ENCODE measurements at regions not wholly inside any gene's neighbourhood (a gene's known extent, or its start where the extent isn't known, plus 50 kb on each side); places are given as distances from the start of the nearest gene placed in this dataset.

- no peak overlapping the region for H3K27ac ChIP-seq (ENCODE audit: low read depth, low read length)
- DNase-seq (ENCODE audit: low read depth, low spot score) (no peak), ATAC-seq (no peak)
- H3K4me3 ChIP-seq (replicated peaks in 1 of 2; ENCODE audit: low read depth in 1 of 2, low read length in 2 of 2) = no peak overlapping the region
- H3K36me3 ChIP-seq (ENCODE audit: control insufficient read depth in 1 of 2, insufficient read depth in 2 of 2, low read length in 2 of 2) = no peaks in the 10 kb centered on the region
- peaks cover 0 to 3% of the 10 kb centered on the region in 2 experiments; a peak in 1 of 4 replicates for H3K4me1 ChIP-seq (ENCODE audit: control insufficient read depth in 1 of 2, insufficient read depth in 2 of 2, low read length in 2 of 2)
- H3K27me3 ChIP-seq (ENCODE audit: insufficient read depth, low read length) = no peaks in the 10 kb centered on the region
- intact Hi-C loops (cut with micrococcal nuclease) = loop anchor here (10.0 kb wide), 1 partner anchor 280 kb away; the partner anchor contains the start of gene GEMIN5
- H3K4me2 ChIP-seq (ENCODE audit: low read length) = no peak overlapping the region
- no peak overlapping the region for H2AFZ ChIP-seq (ENCODE audit: low read depth, low read length, poor library complexity, severe bottlenecking)
- CTCF ChIA-PET = no interaction called here
- H3K9me3 ChIP-seq (ENCODE audit: control insufficient read depth in 1 of 2, insufficient read depth in 1 of 2, low read depth in 1 of 2, low read length in 2 of 2) = no peaks in the 10 kb centered on the region
- H4K20me1 ChIP-seq (ENCODE audit: insufficient read depth) = no peaks in the 10 kb centered on the region
- H3K9ac ChIP-seq (ENCODE audit: low read length) = no peak overlapping the region
- no peaks in the 10 kb centered on the region for H3K9me2 ChIP-seq (ENCODE audit: insufficient read depth)
- TF ChIP-seq FOSL1 (IDR thresholded peaks at IDR 0.05; ENCODE audit: low read depth) (no peak), REST (IDR thresholded peaks at IDR 0.05; ENCODE audit: low read depth) (no peak), SRF (IDR thresholded peaks at IDR 0.05; ENCODE audit: low read depth) (no peak), EZH2phosphoT487 (IDR thresholded peaks at IDR 0.05; ENCODE audit: borderline replicate concordance) (no peak), ELF1 (IDR thresholded peaks at IDR 0.05; ENCODE audit: borderline replicate concordance, low read depth) (no peak), CBX3 (IDR thresholded peaks at IDR 0.05; ENCODE audit: low read depth) (no peak), EZH2 (IDR thresholded peaks at IDR 0.05) (no peak), SIN3A (IDR thresholded peaks at IDR 0.05; ENCODE audit: low read depth) (no peak), POLR2A (IDR thresholded peaks at IDR 0.05; ENCODE audit: borderline replicate concordance, extremely low read depth, insufficient read depth, insufficient read length) (no peak), YY1 (IDR thresholded peaks at IDR 0.05; ENCODE audit: extremely low read depth, insufficient replicate concordance, low read depth, low read length) (no peak), SP1 (IDR thresholded peaks at IDR 0.05; ENCODE audit: low read depth) (no peak), JUND (IDR thresholded peaks at IDR 0.05) (no peak), ZFX (IDR thresholded peaks at IDR 0.05) (no peak), EGR1 (IDR thresholded peaks at IDR 0.05; ENCODE audit: low read depth) (no peak)
- POLR2A ChIA-PET = interaction anchor here (0.8 kb wide), 1 partner anchor 150 kb away, joined by 4 read pairs; no protein-coding TSS in a partner anchor
- RAD21 ChIA-PET (ENCODE audit: low non-redundant PET in 1 of 2, low total read pairs in 2 of 2, uncharacterized antibody in 2 of 2, unreplicated experiment in 2 of 2) = interaction anchor here in 1 of 2 experiments (0.7 kb wide), 1 partner anchor 8 kb away, joined by 3 read pairs; no protein-coding TSS in a partner anchor
- no peaks in the 10 kb centered on the region for H3K79me2 ChIP-seq (ENCODE audit: insufficient read depth, low read length)
- no TSS peak for BruUV-seq (replicated peaks)
Observed at GRCh38 chr5:154654486-154655371, 100.4 kb upstream of the LARP1 start.
